GM23338 (cell line): ENCODE measurements at regions not wholly inside any gene's neighbourhood (a gene's known extent, or its start where the extent isn't known, plus 50 kb on each side); places are given as distances from the start of the nearest gene placed in this dataset.

ENCODE experiments used
- ATAC-seq: fragments of 200-7000 bp; cut with Tn5 transposase; 3 replicates; pipeline ENCODE4 v1.9.1; 2020
- DNase-seq: peaks from one replicate; pipeline ENCODE4 v3.0.0-alpha.2; 2015; ENCODE audit warnings: low spot score
- H2AFZ ChIP-seq: fragments of 200-600 bp; sonication (generic); 2 replicates; pipeline ENCODE4 v1.8.0; 2016; ENCODE audit warnings: antibody characterized with exemption, mild to moderate bottlenecking, moderate library complexity
- H3F3A ChIP-seq: fragments of 200-600 bp; sonication (generic); replicated peaks from 2 replicates; pipeline ENCODE4 v1.8.0; 2017; ENCODE audit warnings: antibody characterized with exemption, mixed run types, low read depth
- H3K27ac ChIP-seq: fragments of 200-600 bp; sonication (generic); 2 replicates; pipeline ENCODE4 v1.6.1; 2016; ENCODE audit warnings: low read depth
- H3K27me3 ChIP-seq: fragments of 200-600 bp; sonication (generic); 2 replicates; pipeline ENCODE4 v1.8.0; 2016; ENCODE audit warnings: mild to moderate bottlenecking, mixed run types, moderate library complexity; ENCODE audit not compliant: insufficient read depth
- H3K36me3 ChIP-seq: fragments of 200-600 bp; sonication (generic); 2 replicates; pipeline ENCODE4 v1.8.0; 2016; ENCODE audit warnings: mild to moderate bottlenecking; ENCODE audit not compliant: insufficient read depth
- H3K4me1 ChIP-seq: fragments of 200-600 bp; sonication (generic); 2 replicates; pipeline ENCODE4 v1.8.0; 2016; ENCODE audit warnings: mild to moderate bottlenecking, moderate library complexity; ENCODE audit not compliant: insufficient read depth
- H3K4me2 ChIP-seq: fragments of 200-600 bp; sonication (generic); 2 replicates; pipeline ENCODE4 v1.7.1; 2017; ENCODE audit warnings: mixed run types
- H3K4me3 ChIP-seq: fragments of 200-600 bp; sonication (generic); 2 replicates; pipeline ENCODE4 v1.6.1; 2016; ENCODE audit warnings: mixed run types
- H3K79me2 ChIP-seq: fragments of 200-600 bp; sonication (generic); replicated peaks from 2 replicates; pipeline ENCODE4 v1.8.0; 2017; ENCODE audit warnings: mild to moderate bottlenecking; ENCODE audit not compliant: insufficient read depth
- H3K9me2 ChIP-seq: fragments of 200-600 bp; sonication (generic); 2 replicates; pipeline ENCODE4 v1.8.0; 2017; ENCODE audit not compliant: insufficient read depth
- H4K20me1 ChIP-seq: fragments of 200-600 bp; sonication (generic); replicated peaks from 2 replicates; pipeline ENCODE4 v1.8.0; 2017; ENCODE audit warnings: mild to moderate bottlenecking; ENCODE audit not compliant: insufficient read depth
- H3K27ac Mint-ChIP-seq: 2 replicates; pipeline ENCODE4 v1.8.0; 2020; ENCODE audit warnings: inconsistent platforms, mild to moderate bottlenecking, moderate library complexity, mixed read lengths
- H3K27me3 Mint-ChIP-seq: 3 replicates; pipeline ENCODE4 v1.8.0; 2022; ENCODE audit warnings: low read depth, mild to moderate bottlenecking, moderate library complexity, mixed read lengths, inconsistent platforms; ENCODE audit not compliant: insufficient read depth, poor library complexity
- H3K36me3 Mint-ChIP-seq: 3 replicates; pipeline ENCODE4 v1.8.0; 2021; ENCODE audit warnings: low read depth, mild to moderate bottlenecking, inconsistent platforms, moderate library complexity, mixed read lengths
- H3K4me1 Mint-ChIP-seq: 3 replicates; pipeline ENCODE4 v1.8.0; 2020; ENCODE audit warnings: mild to moderate bottlenecking, inconsistent platforms, mixed read lengths
- H3K4me3 Mint-ChIP-seq: 3 replicates; pipeline ENCODE4 v1.8.0; 2021; ENCODE audit warnings: moderate library complexity, mild to moderate bottlenecking, inconsistent platforms, mixed read lengths
- H3K9me3 Mint-ChIP-seq: 3 replicates; pipeline ENCODE4 v1.8.0; 2020; ENCODE audit warnings: moderate library complexity, mild to moderate bottlenecking, inconsistent platforms, mixed read lengths
- CREB1 ChIP-seq: fragments of 250-450 bp; sonication (Bioruptor Pico); IDR thresholded peaks from 2 replicates; pipeline ENCODE4 v1.5.0; 2020; ENCODE audit warnings: low read depth, mild to moderate bottlenecking, moderate library complexity
- EZH2 ChIP-seq: fragments of 200-600 bp; sonication (generic); IDR thresholded peaks from one replicate; pipeline ENCODE4 v1.8.0; 2017; ENCODE audit warnings: antibody characterized with exemption, mild to moderate bottlenecking, low read depth; ENCODE audit not compliant: unreplicated experiment
- EZH2phosphoT487 ChIP-seq: fragments of 200-600 bp; sonication (generic); IDR thresholded peaks from one replicate; pipeline ENCODE4 v1.8.1; 2018; ENCODE audit warnings: antibody characterized with exemption; ENCODE audit not compliant: unreplicated experiment
- JUNB ChIP-seq: IDR thresholded peaks from one replicate; pipeline ENCODE4 v1.6.1; 2016; ENCODE audit warnings: antibody characterized with exemption; ENCODE audit not compliant: unreplicated experiment
- POLR2AphosphoS5 ChIP-seq: IDR thresholded peaks from 2 replicates; pipeline ENCODE4 v1.6.1; 2016; ENCODE audit warnings: antibody characterized with exemption, low read depth
- ZNF114 ChIP-seq: fragments of 250-450 bp; sonication (Bioruptor Pico); IDR thresholded peaks from 2 replicates; pipeline ENCODE4 v1.5.0; 2020; ENCODE audit warnings: mild to moderate bottlenecking, moderate library complexity
- ZNF331 ChIP-seq: fragments of 250-450 bp; sonication (Bioruptor Pico); IDR thresholded peaks from 2 replicates; pipeline ENCODE4 v1.5.0; 2020; ENCODE audit warnings: low read depth, mild to moderate bottlenecking, moderate library complexity
- TF ChIP-seq, protein P1 (sequence below): IDR thresholded peaks from 2 replicates; pipeline ENCODE4 v1.6.1; 2016; ENCODE audit warnings: antibody characterized with exemption
- TF ChIP-seq, protein P2 (sequence below), 2 experiments: fragments of 200-600 bp in 1 of 2; sonication (generic) in 1 of 2; conservative IDR thresholded peaks; 2 replicates each; pipeline versions ENCODE4 v1.5.1 to v1.6.1; 2016 to 2017; ENCODE audit warnings: antibody characterized with exemption in 2 of 2, low read depth in 2 of 2, mild to moderate bottlenecking in 2 of 2, moderate library complexity in 1 of 2
- TF ChIP-seq, protein P3 (sequence below): IDR thresholded peaks from one replicate; pipeline ENCODE4 v1.6.1; 2018; ENCODE audit warnings: antibody characterized with exemption; ENCODE audit not compliant: unreplicated experiment

DNA sequence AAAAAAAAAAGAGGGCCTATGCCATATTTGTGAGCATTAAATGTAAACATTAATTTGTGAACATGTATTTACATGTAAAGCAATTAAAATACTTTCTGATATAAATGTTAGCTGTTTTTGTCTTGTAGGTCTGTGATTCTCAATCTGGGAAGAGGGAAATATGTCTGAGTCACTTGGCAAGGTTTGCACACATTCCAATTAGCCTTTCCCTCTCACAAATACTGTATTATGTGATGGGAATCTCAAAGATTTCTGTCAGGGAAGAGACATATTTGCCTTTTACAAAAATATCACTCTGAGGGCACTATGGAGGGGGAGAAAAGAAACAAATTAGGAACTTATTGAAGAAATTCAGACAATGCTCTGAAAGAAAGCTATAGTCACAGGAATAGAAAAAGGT lies 483.6 kb downstream of the GBE1 start:
- peaks cover 19% of the 10 kb centered on the region; the same call in 2 of the 3 replicates for H3K4me1 Mint-ChIP-seq
- ATAC-seq, result no peak
- peaks cover 13% of the 10 kb centered on the region; the same call in 1 of the 2 replicates for H3K4me1 ChIP-seq
- no peaks in the 10 kb centered on the region for H3F3A ChIP-seq
- no peak overlapping the region for H3K27ac Mint-ChIP-seq
- no peaks in the 10 kb centered on the region for H3K36me3 Mint-ChIP-seq
- no peak overlapping the region for H2AFZ ChIP-seq
- no peaks in the 10 kb centered on the region for H3K9me3 Mint-ChIP-seq
- no peak overlapping the region for H3K27ac ChIP-seq
- H3K9me2 ChIP-seq, result no peaks in the 10 kb centered on the region
- no peak overlapping the region for H3K4me3 Mint-ChIP-seq
- TF ChIP-seq ZNF114 (CRISPR knock-in tag) (no peak), EZH2 (no peak), EZH2phosphoT487 (no peak), ZNF331 (CRISPR knock-in tag) (no peak), POLR2AphosphoS5 (no peak), CREB1 (no peak)
- TF ChIP-seq, protein P1, sequence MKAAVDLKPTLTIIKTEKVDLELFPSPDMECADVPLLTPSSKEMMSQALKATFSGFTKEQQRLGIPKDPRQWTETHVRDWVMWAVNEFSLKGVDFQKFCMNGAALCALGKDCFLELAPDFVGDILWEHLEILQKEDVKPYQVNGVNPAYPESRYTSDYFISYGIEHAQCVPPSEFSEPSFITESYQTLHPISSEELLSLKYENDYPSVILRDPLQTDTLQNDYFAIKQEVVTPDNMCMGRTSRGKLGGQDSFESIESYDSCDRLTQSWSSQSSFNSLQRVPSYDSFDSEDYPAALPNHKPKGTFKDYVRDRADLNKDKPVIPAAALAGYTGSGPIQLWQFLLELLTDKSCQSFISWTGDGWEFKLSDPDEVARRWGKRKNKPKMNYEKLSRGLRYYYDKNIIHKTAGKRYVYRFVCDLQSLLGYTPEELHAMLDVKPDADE, result no peak
- TF ChIP-seq, protein P2, sequence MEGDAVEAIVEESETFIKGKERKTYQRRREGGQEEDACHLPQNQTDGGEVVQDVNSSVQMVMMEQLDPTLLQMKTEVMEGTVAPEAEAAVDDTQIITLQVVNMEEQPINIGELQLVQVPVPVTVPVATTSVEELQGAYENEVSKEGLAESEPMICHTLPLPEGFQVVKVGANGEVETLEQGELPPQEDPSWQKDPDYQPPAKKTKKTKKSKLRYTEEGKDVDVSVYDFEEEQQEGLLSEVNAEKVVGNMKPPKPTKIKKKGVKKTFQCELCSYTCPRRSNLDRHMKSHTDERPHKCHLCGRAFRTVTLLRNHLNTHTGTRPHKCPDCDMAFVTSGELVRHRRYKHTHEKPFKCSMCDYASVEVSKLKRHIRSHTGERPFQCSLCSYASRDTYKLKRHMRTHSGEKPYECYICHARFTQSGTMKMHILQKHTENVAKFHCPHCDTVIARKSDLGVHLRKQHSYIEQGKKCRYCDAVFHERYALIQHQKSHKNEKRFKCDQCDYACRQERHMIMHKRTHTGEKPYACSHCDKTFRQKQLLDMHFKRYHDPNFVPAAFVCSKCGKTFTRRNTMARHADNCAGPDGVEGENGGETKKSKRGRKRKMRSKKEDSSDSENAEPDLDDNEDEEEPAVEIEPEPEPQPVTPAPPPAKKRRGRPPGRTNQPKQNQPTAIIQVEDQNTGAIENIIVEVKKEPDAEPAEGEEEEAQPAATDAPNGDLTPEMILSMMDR (conservative IDR thresholded peaks at IDR 0.05; ENCODE audit: low read depth in 2 of 2), result no peak
- TF ChIP-seq, protein P3, sequence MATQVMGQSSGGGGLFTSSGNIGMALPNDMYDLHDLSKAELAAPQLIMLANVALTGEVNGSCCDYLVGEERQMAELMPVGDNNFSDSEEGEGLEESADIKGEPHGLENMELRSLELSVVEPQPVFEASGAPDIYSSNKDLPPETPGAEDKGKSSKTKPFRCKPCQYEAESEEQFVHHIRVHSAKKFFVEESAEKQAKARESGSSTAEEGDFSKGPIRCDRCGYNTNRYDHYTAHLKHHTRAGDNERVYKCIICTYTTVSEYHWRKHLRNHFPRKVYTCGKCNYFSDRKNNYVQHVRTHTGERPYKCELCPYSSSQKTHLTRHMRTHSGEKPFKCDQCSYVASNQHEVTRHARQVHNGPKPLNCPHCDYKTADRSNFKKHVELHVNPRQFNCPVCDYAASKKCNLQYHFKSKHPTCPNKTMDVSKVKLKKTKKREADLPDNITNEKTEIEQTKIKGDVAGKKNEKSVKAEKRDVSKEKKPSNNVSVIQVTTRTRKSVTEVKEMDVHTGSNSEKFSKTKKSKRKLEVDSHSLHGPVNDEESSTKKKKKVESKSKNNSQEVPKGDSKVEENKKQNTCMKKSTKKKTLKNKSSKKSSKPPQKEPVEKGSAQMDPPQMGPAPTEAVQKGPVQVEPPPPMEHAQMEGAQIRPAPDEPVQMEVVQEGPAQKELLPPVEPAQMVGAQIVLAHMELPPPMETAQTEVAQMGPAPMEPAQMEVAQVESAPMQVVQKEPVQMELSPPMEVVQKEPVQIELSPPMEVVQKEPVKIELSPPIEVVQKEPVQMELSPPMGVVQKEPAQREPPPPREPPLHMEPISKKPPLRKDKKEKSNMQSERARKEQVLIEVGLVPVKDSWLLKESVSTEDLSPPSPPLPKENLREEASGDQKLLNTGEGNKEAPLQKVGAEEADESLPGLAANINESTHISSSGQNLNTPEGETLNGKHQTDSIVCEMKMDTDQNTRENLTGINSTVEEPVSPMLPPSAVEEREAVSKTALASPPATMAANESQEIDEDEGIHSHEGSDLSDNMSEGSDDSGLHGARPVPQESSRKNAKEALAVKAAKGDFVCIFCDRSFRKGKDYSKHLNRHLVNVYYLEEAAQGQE, result no peak
- no peak overlapping the region for H3K4me3 ChIP-seq
- DNase-seq, result no peak
- H4K20me1 ChIP-seq, result no peaks in the 10 kb centered on the region
- H3K27me3 ChIP-seq, result no peaks in the 10 kb centered on the region
- peaks cover 2% of the 10 kb centered on the region for H3K27me3 Mint-ChIP-seq
- no peaks in the 10 kb centered on the region for H3K36me3 ChIP-seq
- H3K79me2 ChIP-seq, result no peaks in the 10 kb centered on the region
- no peak overlapping the region for H3K4me2 ChIP-seq

DNA sequence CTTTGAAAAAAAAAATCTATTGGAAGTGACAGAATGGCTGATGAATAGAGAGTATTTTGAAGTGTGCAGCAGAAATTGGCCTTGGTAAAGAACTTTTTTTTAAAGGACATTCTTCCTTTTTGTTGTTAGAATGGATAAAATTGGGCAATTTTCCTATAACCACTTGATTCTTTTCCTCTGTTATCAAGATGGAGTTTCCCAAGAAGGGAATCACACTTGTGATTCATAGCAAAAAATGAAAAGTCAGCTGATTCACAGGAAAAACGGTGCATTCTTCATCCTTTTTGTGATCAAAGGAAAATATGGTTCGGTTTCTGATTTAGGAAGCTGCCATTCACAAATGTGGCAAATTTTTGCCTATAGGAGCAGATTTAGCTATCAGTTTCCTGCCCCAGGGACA lies 486.8 kb downstream of the GBE1 start:
- Histone ChIP-seq H3K79me2 (no peaks in the 10 kb centered on the region), H3K4me3 (no peak overlapping the region), H3K9me2 (no peaks in the 10 kb centered on the region), H3K4me1 (peaks cover 6% of the 10 kb centered on the region; the same call in 1 of the 2 replicates), H4K20me1 (no peaks in the 10 kb centered on the region), H3K36me3 (no peaks in the 10 kb centered on the region), H3K27me3 (no peaks in the 10 kb centered on the region), H3K4me2 (no peak overlapping the region), H3K27ac (no peak overlapping the region), H3F3A (no peaks in the 10 kb centered on the region), H2AFZ (no peak overlapping the region)
- Mint-ChIP-seq H3K4me3 (no peak overlapping the region), H3K27me3 (peaks cover 2% of the 10 kb centered on the region), H3K27ac (no peak overlapping the region), H3K36me3 (no peaks in the 10 kb centered on the region), H3K9me3 (no peaks in the 10 kb centered on the region), H3K4me1 (peaks cover 11% of the 10 kb centered on the region; the same call in 2 of the 3 replicates)
- ATAC-seq (no peak), DNase-seq (no peak)
- TF ChIP-seq, protein P1, result no peak
- TF ChIP-seq ZNF331 (CRISPR knock-in tag) (no peak), EZH2phosphoT487 (no peak), CREB1 (no peak), JUNB (no peak)
